SU-DHL-6 (cell line): ENCODE measurements at regions not wholly inside any gene's neighbourhood (a gene's known extent, or its start where the extent isn't known, plus 50 kb on each side); places are given as distances from the start of the nearest gene placed in this dataset.

Source experiments
- CTCF ChIP-seq: fragments of 200-600 bp; sonication (generic); IDR thresholded peaks from one replicate; pipeline ENCODE4 v1.5.1; 2017; ENCODE audit warnings: antibody characterized with exemption, mild to moderate bottlenecking, low read length, moderate library complexity; ENCODE audit not compliant: insufficient read depth, poor library complexity, severe bottlenecking
- EZH2phosphoT487 ChIP-seq: fragments of 200-600 bp; sonication (generic), shearing (Covaris generic); conservative IDR thresholded peaks from 2 replicates; pipeline ENCODE4 v1.6.1; 2018; ENCODE audit warnings: mild to moderate bottlenecking, antibody characterized with exemption, low read length, moderate library complexity, mixed read lengths

GRCh38 chr5:87829217-87829551 is 416.5 kb upstream of the CCNH start:
- TF ChIP-seq CTCF: no peak
- TF ChIP-seq EZH2phosphoT487: no peak
